ENCODE measurements at regions not wholly inside any gene's neighbourhood (a gene's known extent, or its start where the extent isn't known, plus 50 kb on each side); places are given as distances from the start of the nearest gene placed in this dataset.

DNA sequence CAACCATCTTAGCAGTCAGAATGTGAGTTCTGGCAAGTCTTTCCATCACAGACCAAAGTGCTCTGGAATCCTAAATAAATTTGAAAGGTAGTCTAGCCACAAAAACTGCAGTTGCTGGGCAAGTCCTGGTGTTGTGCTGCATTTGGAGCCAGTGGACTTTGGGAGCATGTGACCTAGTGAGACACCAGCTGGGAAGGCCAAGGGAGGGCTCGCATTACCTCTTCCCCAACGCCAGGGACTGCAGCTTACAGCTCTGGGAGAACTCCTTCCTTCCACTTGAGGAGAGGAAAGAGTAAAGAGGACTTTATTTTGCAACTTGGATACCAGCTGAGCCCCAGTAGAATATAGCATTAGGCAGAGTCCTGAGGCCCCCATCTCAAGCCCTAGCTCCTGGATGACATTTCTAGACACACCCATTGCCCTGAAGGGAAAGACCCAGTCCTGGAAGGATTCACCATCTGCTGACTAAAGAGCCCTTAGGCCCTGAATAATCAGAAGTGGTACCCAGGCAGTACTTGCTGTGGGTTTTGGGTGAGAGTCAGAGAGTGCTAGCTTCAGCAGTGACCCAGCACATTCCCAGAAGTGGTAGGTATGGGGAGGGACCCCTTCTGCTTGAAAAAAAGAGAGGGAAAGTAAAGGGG, 190.7 kb downstream of the NUF2 start:
- TF ChIP-seq CTCF (IDR thresholded peaks at IDR 0.05): no peak
- TF ChIP-seq POLR2A (IDR thresholded peaks at IDR 0.05): no peak

Data from Peyer's patch (tissue), 4 donors.